Daoy (cell line): ENCODE measurements at regions not wholly inside any gene's neighbourhood (a gene's known extent, or its start where the extent isn't known, plus 50 kb on each side); places are given as distances from the start of the nearest gene placed in this dataset.

Experiments used
- DNase-seq: peaks from one replicate; pipeline ENCODE4 v3.0.0-alpha.2; 2015; ENCODE audit warnings: low read depth

GRCh38 chr4:122514671-122515070 lies 58.1 kb upstream of the IL2 start:
- no peak for DNase-seq

- DNase-seq = no peak
Observed at GRCh38 chr4:122512430-122512829, 55.9 kb upstream of the IL2 start.

- no peak for DNase-seq
Observed at GRCh38 chr4:122508083-122508482, 51.6 kb upstream of the IL2 start.
